Lower leg skin (tissue), 3 donors: ENCODE measurements at regions not wholly inside any gene's neighbourhood (a gene's known extent, or its start where the extent isn't known, plus 50 kb on each side); places are given as distances from the start of the nearest gene placed in this dataset.

Experiments
- CTCF ChIP-seq, 3 donors: fragments of 450-650 bp; IDR thresholded peaks; one replicate each; pipeline ENCODE4 v1.5.1; 2016; ENCODE audit warnings: antibody characterized with exemption in 3 of 3, mild to moderate bottlenecking in 3 of 3, moderate library complexity in 2 of 3
- POLR2A ChIP-seq, 2 donors: fragments of 450-650 bp; IDR thresholded peaks; one replicate each; pipeline ENCODE4 v1.6.1; 2016 to 2017; ENCODE audit warnings: antibody characterized with exemption in 2 of 2, mild to moderate bottlenecking in 1 of 2, moderate library complexity in 1 of 2

DNA sequence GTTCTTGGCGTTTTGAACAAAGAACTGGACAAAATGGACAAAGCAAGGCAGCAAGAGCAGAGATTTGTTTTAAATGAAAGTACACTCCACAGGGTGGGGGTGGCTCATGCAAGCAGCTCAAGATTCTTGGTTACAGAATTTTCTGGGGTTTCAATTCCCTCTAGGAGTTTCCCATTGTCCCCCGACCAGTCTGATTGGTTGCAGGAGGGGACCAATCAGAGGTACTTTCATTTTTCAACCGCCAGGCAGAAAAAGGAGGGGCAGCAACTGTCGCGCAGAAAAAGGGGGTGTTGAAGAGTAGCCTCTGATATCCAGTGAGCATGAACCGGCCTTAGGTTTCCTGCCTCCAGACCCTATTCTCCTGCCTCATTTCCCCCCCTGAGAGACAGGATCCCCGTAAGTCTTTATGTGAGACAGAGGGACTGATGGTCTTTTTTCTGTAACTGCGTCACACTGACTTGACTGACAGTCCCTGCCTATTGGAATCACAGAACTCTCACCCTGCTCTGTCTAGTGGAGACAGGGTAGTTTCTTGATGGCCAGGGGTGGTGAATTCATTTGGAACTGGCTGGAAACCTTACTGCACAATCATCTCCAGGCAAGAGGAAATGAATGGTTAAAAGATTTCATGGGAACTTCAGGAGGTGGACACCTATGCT is 59.4 kb upstream of the ALOX12 start:
- TF ChIP-seq CTCF (IDR thresholded peaks at IDR 0.05) (no peak), POLR2A (IDR thresholded peaks at IDR 0.05) (no peak)
